GM23338 (cell line): ENCODE measurements at regions not wholly inside any gene's neighbourhood (a gene's known extent, or its start where the extent isn't known, plus 50 kb on each side); places are given as distances from the start of the nearest gene placed in this dataset.

Source experiments
- ATAC-seq: fragments of 200-7000 bp; cut with Tn5 transposase; 3 replicates; pipeline ENCODE4 v1.9.1; 2020
- DNase-seq: peaks from one replicate; pipeline ENCODE4 v3.0.0-alpha.2; 2015; ENCODE audit warnings: low spot score
- H2AFZ ChIP-seq: fragments of 200-600 bp; sonication (generic); 2 replicates; pipeline ENCODE4 v1.8.0; 2016; ENCODE audit warnings: antibody characterized with exemption, mild to moderate bottlenecking, moderate library complexity
- H3F3A ChIP-seq: fragments of 200-600 bp; sonication (generic); replicated peaks from 2 replicates; pipeline ENCODE4 v1.8.0; 2017; ENCODE audit warnings: antibody characterized with exemption, mixed run types, low read depth
- H3K27ac ChIP-seq: fragments of 200-600 bp; sonication (generic); 2 replicates; pipeline ENCODE4 v1.6.1; 2016; ENCODE audit warnings: low read depth
- H3K27me3 ChIP-seq: fragments of 200-600 bp; sonication (generic); 2 replicates; pipeline ENCODE4 v1.8.0; 2016; ENCODE audit warnings: mild to moderate bottlenecking, mixed run types, moderate library complexity; ENCODE audit not compliant: insufficient read depth
- H3K36me3 ChIP-seq: fragments of 200-600 bp; sonication (generic); 2 replicates; pipeline ENCODE4 v1.8.0; 2016; ENCODE audit warnings: mild to moderate bottlenecking; ENCODE audit not compliant: insufficient read depth
- H3K4me1 ChIP-seq: fragments of 200-600 bp; sonication (generic); 2 replicates; pipeline ENCODE4 v1.8.0; 2016; ENCODE audit warnings: mild to moderate bottlenecking, moderate library complexity; ENCODE audit not compliant: insufficient read depth
- H3K4me2 ChIP-seq: fragments of 200-600 bp; sonication (generic); 2 replicates; pipeline ENCODE4 v1.7.1; 2017; ENCODE audit warnings: mixed run types
- H3K4me3 ChIP-seq: fragments of 200-600 bp; sonication (generic); 2 replicates; pipeline ENCODE4 v1.6.1; 2016; ENCODE audit warnings: mixed run types
- H3K79me2 ChIP-seq: fragments of 200-600 bp; sonication (generic); replicated peaks from 2 replicates; pipeline ENCODE4 v1.8.0; 2017; ENCODE audit warnings: mild to moderate bottlenecking; ENCODE audit not compliant: insufficient read depth
- H3K9me2 ChIP-seq: fragments of 200-600 bp; sonication (generic); 2 replicates; pipeline ENCODE4 v1.8.0; 2017; ENCODE audit not compliant: insufficient read depth
- H4K20me1 ChIP-seq: fragments of 200-600 bp; sonication (generic); replicated peaks from 2 replicates; pipeline ENCODE4 v1.8.0; 2017; ENCODE audit warnings: mild to moderate bottlenecking; ENCODE audit not compliant: insufficient read depth
- H3K27ac Mint-ChIP-seq: 2 replicates; pipeline ENCODE4 v1.8.0; 2020; ENCODE audit warnings: inconsistent platforms, mild to moderate bottlenecking, moderate library complexity, mixed read lengths
- H3K27me3 Mint-ChIP-seq: 3 replicates; pipeline ENCODE4 v1.8.0; 2022; ENCODE audit warnings: low read depth, mild to moderate bottlenecking, moderate library complexity, mixed read lengths, inconsistent platforms; ENCODE audit not compliant: insufficient read depth, poor library complexity
- H3K36me3 Mint-ChIP-seq: 3 replicates; pipeline ENCODE4 v1.8.0; 2021; ENCODE audit warnings: low read depth, mild to moderate bottlenecking, inconsistent platforms, moderate library complexity, mixed read lengths
- H3K4me1 Mint-ChIP-seq: 3 replicates; pipeline ENCODE4 v1.8.0; 2020; ENCODE audit warnings: mild to moderate bottlenecking, inconsistent platforms, mixed read lengths
- H3K4me3 Mint-ChIP-seq: 3 replicates; pipeline ENCODE4 v1.8.0; 2021; ENCODE audit warnings: moderate library complexity, mild to moderate bottlenecking, inconsistent platforms, mixed read lengths
- H3K9me3 Mint-ChIP-seq: 3 replicates; pipeline ENCODE4 v1.8.0; 2020; ENCODE audit warnings: moderate library complexity, mild to moderate bottlenecking, inconsistent platforms, mixed read lengths
- CREB1 ChIP-seq: fragments of 250-450 bp; sonication (Bioruptor Pico); IDR thresholded peaks from 2 replicates; pipeline ENCODE4 v1.5.0; 2020; ENCODE audit warnings: low read depth, mild to moderate bottlenecking, moderate library complexity
- EZH2 ChIP-seq: fragments of 200-600 bp; sonication (generic); IDR thresholded peaks from one replicate; pipeline ENCODE4 v1.8.0; 2017; ENCODE audit warnings: antibody characterized with exemption, mild to moderate bottlenecking, low read depth; ENCODE audit not compliant: unreplicated experiment
- EZH2phosphoT487 ChIP-seq: fragments of 200-600 bp; sonication (generic); IDR thresholded peaks from one replicate; pipeline ENCODE4 v1.8.1; 2018; ENCODE audit warnings: antibody characterized with exemption; ENCODE audit not compliant: unreplicated experiment
- JUNB ChIP-seq: IDR thresholded peaks from one replicate; pipeline ENCODE4 v1.6.1; 2016; ENCODE audit warnings: antibody characterized with exemption; ENCODE audit not compliant: unreplicated experiment
- NANOG ChIP-seq: IDR thresholded peaks from 2 replicates; pipeline ENCODE4 v1.6.1; 2016; ENCODE audit warnings: antibody characterized with exemption, borderline replicate concordance
- POLR2AphosphoS5 ChIP-seq: IDR thresholded peaks from 2 replicates; pipeline ENCODE4 v1.6.1; 2016; ENCODE audit warnings: antibody characterized with exemption, low read depth
- STAT1 ChIP-seq: IDR thresholded peaks from one replicate; pipeline ENCODE4 v1.6.1; 2016; ENCODE audit warnings: antibody characterized with exemption; ENCODE audit not compliant: unreplicated experiment
- ZNF114 ChIP-seq: fragments of 250-450 bp; sonication (Bioruptor Pico); IDR thresholded peaks from 2 replicates; pipeline ENCODE4 v1.5.0; 2020; ENCODE audit warnings: mild to moderate bottlenecking, moderate library complexity
- ZNF331 ChIP-seq: fragments of 250-450 bp; sonication (Bioruptor Pico); IDR thresholded peaks from 2 replicates; pipeline ENCODE4 v1.5.0; 2020; ENCODE audit warnings: low read depth, mild to moderate bottlenecking, moderate library complexity
- TF ChIP-seq, protein P1 (sequence below): IDR thresholded peaks from 2 replicates; pipeline ENCODE4 v1.6.1; 2016; ENCODE audit warnings: antibody characterized with exemption
- TF ChIP-seq, protein P2 (sequence below), 2 experiments: fragments of 200-600 bp in 1 of 2; sonication (generic) in 1 of 2; conservative IDR thresholded peaks; 2 replicates each; pipeline versions ENCODE4 v1.5.1 to v1.6.1; 2016 to 2017; ENCODE audit warnings: antibody characterized with exemption in 2 of 2, low read depth in 2 of 2, mild to moderate bottlenecking in 2 of 2, moderate library complexity in 1 of 2
- TF ChIP-seq, protein P3 (sequence below): fragments of 250-450 bp; sonication (Bioruptor Pico); IDR thresholded peaks from 2 replicates; pipeline ENCODE4 v1.5.0; 2020; ENCODE audit warnings: mild to moderate bottlenecking, moderate library complexity
- TF ChIP-seq, protein P4 (sequence below): IDR thresholded peaks from one replicate; pipeline ENCODE4 v1.6.1; 2018; ENCODE audit warnings: antibody characterized with exemption; ENCODE audit not compliant: unreplicated experiment

DNA sequence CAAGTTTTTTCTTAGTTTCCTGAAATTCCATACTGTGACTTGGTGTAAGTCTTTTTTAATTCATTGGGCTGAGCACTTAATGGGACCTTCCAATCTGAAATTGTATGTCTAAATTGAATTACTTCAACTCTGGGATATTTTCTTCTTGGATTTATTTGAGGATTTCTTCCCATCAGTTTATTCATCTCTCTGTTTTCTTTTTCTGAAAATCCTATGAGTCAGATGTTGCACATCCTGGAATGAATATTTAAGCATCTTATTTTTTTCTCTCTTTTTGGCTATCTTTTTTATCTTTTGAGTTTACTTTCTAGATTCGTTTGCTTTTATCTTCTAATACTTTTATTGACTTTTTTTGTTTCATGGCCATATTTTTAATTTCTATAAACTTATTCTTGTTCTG, 55.4 kb upstream of the ACYP2 start:
- Histone ChIP-seq H2AFZ (no peak overlapping the region), H3K4me1 (no peaks in the 10 kb centered on the region), H3K79me2 (no peaks in the 10 kb centered on the region), H3K27ac (no peak overlapping the region), H3K27me3 (no peaks in the 10 kb centered on the region), H3K9me2 (peaks cover 3% of the 10 kb centered on the region; the same call in 1 of the 2 replicates), H3K4me3 (no peak overlapping the region), H3F3A (no peaks in the 10 kb centered on the region), H4K20me1 (no peaks in the 10 kb centered on the region), H3K4me2 (no peak overlapping the region), H3K36me3 (no peaks in the 10 kb centered on the region)
- TF ChIP-seq POLR2AphosphoS5 (no peak), CREB1 (CRISPR knock-in tag) (no peak), ZNF114 (no peak), NANOG (no peak), STAT1 (no peak), ZNF331 (CRISPR knock-in tag) (no peak), JUNB (no peak), EZH2 (no peak), EZH2phosphoT487 (no peak)
- TF ChIP-seq, protein P1, sequence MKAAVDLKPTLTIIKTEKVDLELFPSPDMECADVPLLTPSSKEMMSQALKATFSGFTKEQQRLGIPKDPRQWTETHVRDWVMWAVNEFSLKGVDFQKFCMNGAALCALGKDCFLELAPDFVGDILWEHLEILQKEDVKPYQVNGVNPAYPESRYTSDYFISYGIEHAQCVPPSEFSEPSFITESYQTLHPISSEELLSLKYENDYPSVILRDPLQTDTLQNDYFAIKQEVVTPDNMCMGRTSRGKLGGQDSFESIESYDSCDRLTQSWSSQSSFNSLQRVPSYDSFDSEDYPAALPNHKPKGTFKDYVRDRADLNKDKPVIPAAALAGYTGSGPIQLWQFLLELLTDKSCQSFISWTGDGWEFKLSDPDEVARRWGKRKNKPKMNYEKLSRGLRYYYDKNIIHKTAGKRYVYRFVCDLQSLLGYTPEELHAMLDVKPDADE, result no peak
- TF ChIP-seq, protein P2, sequence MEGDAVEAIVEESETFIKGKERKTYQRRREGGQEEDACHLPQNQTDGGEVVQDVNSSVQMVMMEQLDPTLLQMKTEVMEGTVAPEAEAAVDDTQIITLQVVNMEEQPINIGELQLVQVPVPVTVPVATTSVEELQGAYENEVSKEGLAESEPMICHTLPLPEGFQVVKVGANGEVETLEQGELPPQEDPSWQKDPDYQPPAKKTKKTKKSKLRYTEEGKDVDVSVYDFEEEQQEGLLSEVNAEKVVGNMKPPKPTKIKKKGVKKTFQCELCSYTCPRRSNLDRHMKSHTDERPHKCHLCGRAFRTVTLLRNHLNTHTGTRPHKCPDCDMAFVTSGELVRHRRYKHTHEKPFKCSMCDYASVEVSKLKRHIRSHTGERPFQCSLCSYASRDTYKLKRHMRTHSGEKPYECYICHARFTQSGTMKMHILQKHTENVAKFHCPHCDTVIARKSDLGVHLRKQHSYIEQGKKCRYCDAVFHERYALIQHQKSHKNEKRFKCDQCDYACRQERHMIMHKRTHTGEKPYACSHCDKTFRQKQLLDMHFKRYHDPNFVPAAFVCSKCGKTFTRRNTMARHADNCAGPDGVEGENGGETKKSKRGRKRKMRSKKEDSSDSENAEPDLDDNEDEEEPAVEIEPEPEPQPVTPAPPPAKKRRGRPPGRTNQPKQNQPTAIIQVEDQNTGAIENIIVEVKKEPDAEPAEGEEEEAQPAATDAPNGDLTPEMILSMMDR (conservative IDR thresholded peaks at IDR 0.05; ENCODE audit: low read depth in 2 of 2), result no peak
- TF ChIP-seq, protein P3, sequence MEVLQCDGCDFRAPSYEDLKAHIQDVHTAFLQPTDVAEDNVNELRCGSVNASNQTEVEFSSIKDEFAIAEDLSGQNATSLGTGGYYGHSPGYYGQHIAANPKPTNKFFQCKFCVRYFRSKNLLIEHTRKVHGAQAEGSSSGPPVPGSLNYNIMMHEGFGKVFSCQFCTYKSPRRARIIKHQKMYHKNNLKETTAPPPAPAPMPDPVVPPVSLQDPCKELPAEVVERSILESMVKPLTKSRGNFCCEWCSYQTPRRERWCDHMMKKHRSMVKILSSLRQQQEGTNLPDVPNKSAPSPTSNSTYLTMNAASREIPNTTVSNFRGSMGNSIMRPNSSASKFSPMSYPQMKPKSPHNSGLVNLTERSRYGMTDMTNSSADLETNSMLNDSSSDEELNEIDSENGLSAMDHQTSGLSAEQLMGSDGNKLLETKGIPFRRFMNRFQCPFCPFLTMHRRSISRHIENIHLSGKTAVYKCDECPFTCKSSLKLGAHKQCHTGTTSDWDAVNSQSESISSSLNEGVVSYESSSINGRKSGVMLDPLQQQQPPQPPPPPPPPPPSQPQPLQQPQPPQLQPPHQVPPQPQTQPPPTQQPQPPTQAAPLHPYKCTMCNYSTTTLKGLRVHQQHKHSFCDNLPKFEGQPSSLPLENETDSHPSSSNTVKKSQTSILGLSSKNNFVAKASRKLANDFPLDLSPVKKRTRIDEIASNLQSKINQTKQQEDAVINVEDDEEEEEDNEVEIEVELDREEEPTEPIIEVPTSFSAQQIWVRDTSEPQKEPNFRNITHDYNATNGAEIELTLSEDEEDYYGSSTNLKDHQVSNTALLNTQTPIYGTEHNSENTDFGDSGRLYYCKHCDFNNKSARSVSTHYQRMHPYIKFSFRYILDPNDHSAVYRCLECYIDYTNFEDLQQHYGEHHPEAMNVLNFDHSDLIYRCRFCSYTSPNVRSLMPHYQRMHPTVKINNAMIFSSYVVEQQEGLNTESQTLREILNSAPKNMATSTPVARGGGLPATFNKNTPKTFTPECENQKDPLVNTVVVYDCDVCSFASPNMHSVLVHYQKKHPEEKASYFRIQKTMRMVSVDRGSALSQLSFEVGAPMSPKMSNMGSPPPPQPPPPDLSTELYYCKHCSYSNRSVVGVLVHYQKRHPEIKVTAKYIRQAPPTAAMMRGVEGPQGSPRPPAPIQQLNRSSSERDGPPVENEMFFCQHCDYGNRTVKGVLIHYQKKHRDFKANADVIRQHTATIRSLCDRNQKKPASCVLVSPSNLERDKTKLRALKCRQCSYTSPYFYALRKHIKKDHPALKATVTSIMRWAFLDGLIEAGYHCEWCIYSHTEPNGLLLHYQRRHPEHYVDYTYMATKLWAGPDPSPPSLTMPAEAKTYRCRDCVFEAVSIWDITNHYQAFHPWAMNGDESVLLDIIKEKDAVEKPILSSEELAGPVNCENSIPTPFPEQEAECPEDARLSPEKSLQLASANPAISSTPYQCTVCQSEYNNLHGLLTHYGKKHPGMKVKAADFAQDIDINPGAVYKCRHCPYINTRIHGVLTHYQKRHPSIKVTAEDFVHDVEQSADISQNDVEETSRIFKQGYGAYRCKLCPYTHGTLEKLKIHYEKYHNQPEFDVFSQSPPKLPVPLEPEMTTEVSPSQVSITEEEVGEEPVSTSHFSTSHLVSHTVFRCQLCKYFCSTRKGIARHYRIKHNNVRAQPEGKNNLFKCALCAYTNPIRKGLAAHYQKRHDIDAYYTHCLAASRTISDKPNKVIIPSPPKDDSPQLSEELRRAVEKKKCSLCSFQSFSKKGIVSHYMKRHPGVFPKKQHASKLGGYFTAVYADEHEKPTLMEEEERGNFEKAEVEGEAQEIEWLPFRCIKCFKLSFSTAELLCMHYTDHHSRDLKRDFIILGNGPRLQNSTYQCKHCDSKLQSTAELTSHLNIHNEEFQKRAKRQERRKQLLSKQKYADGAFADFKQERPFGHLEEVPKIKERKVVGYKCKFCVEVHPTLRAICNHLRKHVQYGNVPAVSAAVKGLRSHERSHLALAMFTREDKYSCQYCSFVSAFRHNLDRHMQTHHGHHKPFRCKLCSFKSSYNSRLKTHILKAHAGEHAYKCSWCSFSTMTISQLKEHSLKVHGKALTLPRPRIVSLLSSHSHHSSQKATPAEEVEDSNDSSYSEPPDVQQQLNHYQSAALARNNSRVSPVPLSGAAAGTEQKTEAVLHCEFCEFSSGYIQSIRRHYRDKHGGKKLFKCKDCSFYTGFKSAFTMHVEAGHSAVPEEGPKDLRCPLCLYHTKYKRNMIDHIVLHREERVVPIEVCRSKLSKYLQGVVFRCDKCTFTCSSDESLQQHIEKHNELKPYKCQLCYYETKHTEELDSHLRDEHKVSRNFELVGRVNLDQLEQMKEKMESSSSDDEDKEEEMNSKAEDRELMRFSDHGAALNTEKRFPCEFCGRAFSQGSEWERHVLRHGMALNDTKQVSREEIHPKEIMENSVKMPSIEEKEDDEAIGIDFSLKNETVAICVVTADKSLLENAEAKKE (CRISPR knock-in tag), result no peak
- TF ChIP-seq, protein P4, sequence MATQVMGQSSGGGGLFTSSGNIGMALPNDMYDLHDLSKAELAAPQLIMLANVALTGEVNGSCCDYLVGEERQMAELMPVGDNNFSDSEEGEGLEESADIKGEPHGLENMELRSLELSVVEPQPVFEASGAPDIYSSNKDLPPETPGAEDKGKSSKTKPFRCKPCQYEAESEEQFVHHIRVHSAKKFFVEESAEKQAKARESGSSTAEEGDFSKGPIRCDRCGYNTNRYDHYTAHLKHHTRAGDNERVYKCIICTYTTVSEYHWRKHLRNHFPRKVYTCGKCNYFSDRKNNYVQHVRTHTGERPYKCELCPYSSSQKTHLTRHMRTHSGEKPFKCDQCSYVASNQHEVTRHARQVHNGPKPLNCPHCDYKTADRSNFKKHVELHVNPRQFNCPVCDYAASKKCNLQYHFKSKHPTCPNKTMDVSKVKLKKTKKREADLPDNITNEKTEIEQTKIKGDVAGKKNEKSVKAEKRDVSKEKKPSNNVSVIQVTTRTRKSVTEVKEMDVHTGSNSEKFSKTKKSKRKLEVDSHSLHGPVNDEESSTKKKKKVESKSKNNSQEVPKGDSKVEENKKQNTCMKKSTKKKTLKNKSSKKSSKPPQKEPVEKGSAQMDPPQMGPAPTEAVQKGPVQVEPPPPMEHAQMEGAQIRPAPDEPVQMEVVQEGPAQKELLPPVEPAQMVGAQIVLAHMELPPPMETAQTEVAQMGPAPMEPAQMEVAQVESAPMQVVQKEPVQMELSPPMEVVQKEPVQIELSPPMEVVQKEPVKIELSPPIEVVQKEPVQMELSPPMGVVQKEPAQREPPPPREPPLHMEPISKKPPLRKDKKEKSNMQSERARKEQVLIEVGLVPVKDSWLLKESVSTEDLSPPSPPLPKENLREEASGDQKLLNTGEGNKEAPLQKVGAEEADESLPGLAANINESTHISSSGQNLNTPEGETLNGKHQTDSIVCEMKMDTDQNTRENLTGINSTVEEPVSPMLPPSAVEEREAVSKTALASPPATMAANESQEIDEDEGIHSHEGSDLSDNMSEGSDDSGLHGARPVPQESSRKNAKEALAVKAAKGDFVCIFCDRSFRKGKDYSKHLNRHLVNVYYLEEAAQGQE, result no peak
- no peaks in the 10 kb centered on the region for H3K4me1 Mint-ChIP-seq
- peaks cover 26% of the 10 kb centered on the region for H3K9me3 Mint-ChIP-seq
- H3K4me3 Mint-ChIP-seq, result no peak overlapping the region
- no peak for ATAC-seq
- H3K27me3 Mint-ChIP-seq, result no peaks in the 10 kb centered on the region
- DNase-seq, result no peak
- H3K27ac Mint-ChIP-seq, result no peak overlapping the region
- peaks cover 14% of the 10 kb centered on the region for H3K36me3 Mint-ChIP-seq
